CD4-positive, alpha-beta T cell treated with Interferon alpha-2 for 1 hour (primary cell): ENCODE measurements at regions not wholly inside any gene's neighbourhood (a gene's known extent, or its start where the extent isn't known, plus 50 kb on each side); places are given as distances from the start of the nearest gene placed in this dataset.
"Not testable (repeated sequence)": the region's sequence is repeated elsewhere in the genome, so short reads cannot be mapped to it uniquely, and the experiment has no call there.

Source experiments
- DNase-seq, 2 donors: peaks; one replicate each; pipeline ENCODE4 v3.0.0-alpha.2; 2020 to 2022

DNA sequence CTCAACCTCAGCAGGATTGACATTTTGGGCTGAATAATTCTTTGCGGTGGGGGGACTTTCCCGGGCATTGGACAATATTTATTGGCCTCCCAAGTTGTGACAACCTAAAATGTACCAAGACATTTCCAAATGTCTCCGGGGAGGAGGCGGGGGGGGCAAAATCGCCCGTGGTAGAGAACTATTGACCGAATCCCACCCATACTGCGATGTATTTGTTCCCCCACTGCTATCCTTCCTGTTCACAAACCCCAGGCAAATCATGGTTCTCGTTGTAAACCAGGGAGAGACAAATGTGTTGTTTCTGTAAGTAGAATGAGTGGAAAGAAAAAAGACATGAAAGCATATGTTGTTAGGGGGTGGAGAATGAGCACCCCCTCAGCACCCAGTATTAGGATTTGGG is 141.9 kb downstream of the PSAT1 start:
- DNase-seq: no peak

DNA sequence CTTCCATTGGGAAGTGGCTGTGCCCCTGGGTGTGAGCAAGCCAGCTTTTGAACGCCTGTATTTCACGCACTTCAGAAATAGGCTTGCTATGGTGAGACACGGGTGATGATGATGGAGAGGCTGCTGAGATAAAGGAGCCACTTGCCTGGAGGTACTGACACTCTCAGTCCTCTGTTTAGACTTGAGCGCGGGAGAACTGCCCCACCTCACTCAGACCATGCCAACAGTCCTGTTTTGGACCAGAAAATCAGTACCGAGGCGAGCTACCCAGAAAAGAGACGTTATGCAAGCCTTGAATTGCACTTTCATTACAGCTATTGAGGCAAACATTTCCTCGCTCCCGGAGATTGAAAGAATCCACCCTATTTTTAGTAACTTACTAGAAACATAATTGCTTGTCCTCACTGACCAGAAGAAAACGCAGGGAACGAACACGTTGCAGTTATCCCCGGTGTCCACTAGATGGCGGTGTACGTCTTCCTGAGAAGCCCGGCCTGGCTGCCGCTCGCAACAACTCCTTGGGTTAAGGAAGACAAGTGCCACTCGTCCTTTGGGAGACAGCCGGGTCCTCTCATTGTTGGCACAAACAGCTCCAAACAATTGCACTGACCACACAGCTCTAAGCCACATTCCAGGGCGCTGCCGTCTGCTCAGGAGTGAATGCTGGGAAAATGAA is 142.4 kb downstream of the PSAT1 start:
- peak; percentile 51 to 64 for DNase-seq

DNA sequence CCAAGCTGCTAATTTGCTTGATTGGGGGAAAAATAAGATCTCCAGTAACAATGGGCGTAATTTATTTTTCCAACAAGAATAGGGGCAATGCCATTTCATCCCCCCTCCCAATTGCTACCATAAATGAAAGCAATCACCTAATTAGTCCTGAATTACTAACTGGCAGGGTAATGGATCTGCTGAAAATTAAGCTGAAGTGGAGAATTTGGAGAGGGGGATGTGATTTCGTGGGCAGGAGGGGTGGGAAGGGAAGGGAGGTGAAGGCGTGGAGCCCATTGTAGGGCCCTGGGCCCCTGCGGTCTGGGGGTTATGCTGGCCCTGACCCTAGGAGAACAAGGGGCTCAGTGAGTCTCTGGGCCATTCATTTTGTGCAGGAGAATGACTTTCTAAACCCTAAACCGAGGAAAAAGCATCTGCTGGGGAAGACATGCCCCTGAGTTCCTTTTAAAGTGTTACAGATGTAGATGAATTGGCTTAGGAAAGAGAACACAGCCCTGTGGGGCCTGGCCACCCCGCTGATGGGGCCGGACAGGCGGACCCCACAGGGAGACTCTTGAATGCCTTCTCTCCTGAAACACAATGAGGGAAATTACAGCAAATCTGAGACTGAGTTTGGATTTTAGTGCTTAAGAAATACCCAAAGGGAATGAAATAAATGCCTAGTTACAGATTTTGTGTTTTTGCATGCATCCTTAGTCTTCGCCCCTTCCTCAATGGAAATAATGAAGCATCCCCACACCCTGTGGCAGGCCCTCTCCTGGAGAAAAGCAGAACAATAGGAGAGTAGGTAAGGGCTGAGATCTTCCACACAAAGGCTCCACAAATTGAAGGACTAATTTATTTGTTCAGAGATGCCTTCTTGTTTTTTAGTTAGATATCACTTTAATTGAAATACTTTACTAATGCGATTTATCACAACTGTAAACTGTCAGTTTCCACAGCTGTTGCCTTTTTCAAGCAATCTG is 143.2 kb downstream of the PSAT1 start:
- no peak for DNase-seq

DNA sequence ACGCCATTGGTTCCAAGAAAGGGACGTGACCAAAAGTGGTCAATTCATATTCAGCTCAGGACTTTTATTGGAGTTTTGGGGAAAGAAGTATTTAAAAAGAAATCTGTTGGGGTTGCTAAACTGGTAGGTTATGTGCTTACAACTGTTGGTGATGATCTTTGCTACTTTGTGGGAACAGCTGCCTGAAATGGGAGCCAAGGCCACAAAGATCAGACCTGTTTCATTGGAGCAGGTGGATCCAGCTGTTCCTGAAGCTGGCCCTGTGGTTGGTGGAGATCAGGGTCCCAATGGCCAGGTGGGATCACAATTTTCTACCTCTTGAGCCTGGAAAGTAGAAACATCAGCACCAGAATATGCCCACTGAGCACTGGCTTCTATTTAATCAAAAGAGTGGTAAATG is 144.5 kb downstream of the PSAT1 start:
- no peak for DNase-seq

DNA sequence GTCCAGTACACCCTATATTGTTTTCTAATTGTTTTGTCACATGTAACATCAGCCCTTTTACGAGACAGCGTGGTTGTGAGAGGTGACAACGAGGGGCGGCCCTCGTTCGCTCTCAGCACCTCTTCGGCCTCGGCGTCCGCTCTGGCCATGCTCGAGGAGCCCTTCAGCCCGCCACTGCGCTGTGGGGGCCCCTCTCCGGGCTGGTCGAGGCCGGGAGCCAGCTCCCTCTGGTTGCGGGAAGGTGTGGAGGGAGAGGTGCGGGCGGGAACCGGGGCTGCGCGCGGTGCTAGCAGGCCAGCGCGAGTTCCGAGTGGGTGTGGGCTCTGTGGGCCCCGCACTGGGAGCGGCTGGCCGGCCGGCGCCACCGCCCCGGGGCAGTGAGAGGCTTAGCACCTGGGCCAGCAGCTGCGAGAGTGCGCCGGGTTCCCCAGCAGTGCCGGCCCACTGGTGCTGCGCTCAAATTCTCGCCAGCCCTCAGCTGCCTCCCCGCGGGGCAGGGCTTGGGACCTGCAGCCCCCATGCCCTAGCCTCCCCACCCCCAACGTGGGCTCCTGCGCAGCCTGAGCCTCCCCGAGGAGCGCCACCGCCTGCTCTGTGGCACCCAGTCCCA is 145.0 kb downstream of the PSAT1 start:
- no peak for DNase-seq

DNA sequence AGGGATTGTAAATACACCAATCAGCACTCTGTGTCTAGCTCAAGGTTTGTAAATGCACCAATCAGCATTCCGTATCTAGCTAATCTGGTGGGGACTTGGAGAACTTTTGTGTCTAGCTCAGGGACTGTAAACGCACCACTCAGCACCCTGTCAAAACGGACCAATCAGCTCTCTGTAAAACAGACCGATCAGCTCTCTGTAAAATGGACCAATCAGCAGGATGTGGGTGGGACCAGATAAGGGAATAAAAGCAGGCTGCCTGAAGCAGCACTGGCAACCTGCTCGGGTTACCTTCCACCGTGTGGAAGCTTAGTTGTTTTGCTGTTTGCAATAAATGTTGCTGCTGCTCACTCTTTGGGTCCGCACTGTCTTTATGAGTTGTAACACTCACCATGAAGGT is 145.7 kb downstream of the PSAT1 start:
- not testable (repeated sequence) for DNase-seq

DNA sequence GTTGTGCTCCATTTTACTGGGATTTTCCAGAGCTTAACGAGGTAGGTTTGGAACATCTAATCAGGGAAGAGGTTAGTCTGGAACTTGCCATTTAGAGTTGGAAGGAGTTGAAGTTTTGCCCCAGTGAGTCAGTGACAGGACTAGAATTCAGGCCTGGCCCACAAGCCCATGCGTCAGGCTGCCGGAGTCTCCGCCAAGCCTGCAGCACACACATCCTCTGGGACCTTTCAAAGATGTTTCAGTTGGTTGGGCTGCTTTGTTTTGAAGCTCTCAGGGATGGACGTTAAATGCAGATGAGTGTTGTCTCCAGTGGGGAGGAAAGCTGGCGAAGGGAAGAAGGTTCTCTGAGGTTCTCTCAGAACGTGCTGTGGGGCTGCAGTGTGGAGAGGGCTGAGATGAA is 147.0 kb downstream of the PSAT1 start:
- no peak for DNase-seq

DNA sequence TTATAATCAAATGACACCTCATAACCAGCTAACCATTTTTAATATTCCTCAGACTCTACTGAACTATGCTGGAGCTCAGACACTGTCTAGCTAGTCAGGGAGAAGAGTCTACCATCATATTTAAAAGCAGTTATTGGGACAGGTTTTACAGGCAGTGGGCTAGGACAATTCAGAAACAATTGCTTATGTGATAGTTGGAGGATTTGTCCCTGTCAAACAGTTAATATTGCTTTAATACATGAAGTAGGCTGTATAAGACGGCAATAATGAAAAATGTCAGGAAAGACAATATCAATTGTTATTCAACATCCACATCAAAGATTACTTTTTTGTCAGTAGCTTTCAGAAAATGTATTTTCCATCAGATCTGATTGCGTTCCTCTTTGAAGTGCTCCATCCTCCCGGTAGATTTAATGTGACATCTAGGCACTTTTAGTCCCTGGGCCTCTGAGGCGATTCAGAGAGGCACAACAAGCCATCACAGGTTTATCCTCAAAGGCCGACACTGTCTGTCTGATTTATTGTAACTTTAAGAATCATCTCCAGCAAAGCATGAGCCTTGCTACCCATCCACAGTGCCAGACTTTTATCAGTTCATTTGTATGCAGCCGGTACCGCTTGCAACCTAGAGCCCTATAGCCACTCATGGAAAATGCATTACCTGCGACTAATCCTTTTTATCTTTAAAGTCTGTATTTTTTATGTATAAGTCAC is 152.2 kb downstream of the PSAT1 start:
- no peak for DNase-seq

DNA sequence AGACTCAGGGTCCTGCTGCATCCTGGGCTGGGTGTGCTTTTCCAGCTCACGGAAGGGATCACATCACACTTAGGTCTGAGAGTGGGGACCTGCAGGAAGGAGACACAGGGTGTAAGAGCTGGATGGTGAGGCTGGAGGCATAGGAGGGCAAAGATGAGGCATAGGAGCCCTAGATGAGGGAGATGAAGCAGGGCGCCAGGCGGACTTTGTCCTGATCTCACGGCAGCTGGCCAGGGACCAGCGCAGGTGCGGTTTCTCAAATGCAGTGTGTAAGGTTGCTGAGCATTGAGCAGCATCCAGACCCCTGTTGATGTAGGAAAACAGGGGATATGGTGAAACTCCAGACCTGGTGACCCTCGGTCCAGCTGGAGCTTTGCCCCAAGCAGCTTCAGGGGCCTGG is 156.5 kb downstream of the PSAT1 start:
- no peak for DNase-seq

DNA sequence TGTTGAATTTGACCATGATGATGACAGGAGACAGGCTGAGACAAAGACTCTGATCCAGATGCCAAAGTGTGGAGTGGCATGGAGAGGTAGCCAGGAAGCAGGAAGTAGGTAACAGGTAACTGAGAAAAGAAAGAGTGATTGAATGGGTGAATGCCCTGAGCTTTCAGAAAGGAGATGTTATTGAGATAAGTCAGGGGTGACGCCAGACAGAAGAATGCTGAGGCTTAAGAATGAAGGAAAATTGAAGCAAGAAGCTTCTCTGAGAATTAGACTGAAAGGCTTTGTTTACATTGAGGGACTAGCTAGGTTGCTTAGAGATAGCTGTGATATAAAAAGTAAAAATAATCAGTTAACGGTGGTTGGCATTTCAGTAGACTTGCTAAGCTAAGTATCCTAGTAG is 165.7 kb downstream of the PSAT1 start:
- DNase-seq: no peak

DNA sequence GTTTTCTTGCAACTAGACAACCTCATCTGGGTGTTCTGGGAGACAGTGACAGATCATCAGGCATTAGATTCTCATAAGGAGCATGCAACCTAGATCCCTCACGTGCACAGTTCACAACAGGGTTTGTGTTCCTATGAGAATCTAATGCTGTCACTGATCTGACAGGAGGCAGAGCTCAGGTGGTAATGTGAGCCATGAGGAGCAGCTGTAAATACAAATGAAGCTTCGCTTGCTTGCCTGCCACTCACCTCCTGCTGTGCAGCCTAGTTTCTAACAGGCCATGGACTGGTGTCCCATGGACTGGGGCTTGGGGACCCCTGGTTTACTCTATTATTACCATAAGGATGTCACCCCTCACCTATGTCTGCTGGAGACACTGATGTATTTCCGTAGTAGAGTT is 166.8 kb downstream of the PSAT1 start:
- no peak for DNase-seq

DNA sequence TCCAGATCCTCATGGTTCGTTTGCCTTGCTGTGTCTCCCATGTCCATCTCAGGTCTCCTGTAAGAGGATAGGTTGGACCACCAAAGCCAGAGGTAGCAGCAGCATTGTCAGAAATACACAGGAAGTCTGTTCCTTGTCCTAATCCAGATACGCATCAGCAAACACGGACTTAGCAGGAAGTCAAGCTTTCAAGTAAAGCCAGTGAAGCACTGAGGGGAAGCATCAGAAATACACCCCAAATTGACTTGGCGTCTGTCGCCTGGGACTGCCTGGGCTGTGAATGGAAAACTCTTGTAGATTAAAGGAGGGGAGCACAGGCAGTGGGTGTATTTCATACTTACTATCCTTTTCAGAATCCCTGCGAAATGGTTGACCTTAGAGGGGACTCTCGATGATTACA is 171.3 kb downstream of the PSAT1 start:
- DNase-seq: no peak

DNA sequence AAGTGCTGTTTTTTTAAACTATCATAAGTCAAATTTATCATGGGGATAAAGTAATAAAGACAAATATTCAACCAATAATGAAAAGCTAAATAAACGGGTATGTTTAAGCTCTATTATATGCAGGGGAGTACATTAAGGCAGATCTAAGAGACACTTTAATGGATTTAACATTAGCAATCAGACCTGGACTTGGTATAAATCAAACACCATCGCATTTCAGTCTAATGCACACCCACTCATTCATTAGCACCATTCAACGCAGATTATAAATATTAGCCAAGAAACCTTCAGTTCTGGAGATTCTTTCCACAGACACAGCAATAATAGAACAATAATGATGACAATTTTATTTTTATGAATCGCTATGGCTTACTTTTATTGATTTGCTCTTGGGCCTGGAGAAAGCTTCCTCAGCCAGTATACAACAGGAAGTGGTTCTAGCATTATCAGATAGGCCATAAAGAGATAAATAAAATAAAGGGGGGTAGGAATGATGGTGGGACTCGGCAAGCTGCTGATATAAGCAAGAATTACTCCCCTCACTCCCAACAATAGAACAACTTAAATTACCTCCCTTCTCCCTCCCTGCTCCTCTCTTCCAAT is 172.2 kb downstream of the PSAT1 start:
- no peak for DNase-seq

DNA sequence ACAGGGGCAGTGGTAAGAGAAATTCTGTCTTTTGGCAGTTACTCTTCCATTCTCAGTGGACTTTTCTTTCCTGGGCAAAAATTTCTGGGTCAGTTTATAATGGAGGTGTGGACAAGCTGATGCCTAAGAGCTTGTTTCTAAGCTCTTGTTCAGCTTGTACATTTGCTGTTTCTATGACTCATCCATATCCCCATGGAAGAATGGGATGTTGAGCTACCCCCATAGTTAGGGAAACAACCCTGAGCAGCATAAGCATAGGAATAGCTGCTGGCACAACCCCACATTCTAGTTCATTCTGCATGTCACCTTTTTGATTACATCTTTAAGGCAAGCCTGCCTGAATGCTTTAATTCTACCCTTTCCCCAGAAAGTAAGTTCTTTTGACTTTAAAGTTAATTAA is 173.3 kb downstream of the PSAT1 start:
- DNase-seq: no peak

DNA sequence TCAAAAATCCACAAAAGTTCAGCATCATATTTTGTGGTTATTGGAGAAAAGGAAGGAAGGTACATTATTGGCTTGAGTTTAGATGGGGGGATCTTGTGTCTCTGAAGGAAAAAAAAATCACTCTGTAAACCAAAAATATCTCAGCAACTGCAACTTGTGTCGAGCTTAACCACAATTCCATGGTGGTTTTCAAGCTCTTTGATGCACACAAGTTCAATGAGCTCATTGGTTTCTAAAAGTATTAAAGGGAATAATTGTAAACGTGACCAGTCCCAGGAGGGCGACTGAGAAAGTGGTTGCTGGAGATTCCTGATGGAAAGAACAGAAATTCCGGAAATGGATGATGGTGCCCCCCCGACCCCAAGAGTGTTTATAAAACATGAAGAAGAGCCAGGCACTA is 173.8 kb downstream of the PSAT1 start:
- DNase-seq: no peak

DNA sequence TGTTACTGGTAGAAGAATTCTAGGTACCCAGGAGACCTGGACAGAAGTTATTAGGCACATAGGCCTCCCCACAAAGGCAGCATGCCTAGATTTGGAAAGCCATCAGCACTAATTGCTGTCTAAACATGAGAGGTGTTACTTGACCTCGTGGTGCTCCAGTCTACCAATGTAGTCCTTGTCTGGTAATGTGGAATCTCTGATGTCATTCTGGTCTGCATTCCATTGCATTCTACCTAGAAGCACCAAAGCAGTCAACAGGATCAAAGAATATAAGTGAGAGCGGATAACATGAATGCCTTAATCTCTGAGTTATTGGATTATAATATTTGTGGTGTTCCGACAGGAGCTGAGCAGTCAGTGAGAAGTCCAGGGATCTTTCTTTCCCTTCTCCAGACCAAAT is 175.2 kb downstream of the PSAT1 start:
- DNase-seq: no peak

DNA sequence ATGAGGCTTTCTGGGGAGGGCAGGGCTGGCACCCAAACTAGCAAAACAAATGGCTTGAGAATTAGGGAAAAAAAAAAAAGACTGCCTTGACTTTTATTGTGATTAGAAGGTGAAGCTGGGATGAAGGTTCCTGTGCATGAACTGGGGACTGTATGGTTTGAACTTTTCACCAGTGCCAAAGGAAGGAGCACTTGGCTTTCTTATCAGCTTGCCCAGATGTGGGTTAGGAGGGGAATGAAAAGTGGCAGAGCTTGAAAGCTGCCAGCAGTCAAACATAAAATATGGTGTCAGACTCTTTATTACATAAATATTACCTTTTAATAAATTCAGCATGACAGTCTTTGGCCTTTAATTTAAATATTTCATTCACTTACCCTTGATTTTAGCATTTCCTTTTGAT is 182.5 kb downstream of the PSAT1 start:
- DNase-seq: no peak

DNA sequence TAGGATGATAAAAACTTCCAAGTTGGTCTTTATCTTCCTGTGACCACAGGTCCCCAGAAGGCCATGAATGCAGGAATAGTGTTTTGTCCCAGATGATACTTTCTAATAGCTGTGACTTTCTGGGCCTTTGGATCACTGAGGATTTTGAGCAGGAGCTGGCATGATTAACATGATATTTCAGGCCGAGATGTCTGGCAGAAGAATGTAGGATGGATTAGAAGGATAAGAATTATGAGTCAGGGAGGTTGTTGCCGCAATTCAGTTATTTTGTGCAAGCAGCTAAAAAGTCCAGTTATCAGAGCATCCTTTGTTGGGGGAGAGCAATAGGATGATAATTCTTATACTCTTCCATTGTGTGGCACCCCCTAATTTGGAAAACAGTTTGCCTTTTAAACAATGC is 189.7 kb downstream of the PSAT1 start:
- no peak for DNase-seq

DNA sequence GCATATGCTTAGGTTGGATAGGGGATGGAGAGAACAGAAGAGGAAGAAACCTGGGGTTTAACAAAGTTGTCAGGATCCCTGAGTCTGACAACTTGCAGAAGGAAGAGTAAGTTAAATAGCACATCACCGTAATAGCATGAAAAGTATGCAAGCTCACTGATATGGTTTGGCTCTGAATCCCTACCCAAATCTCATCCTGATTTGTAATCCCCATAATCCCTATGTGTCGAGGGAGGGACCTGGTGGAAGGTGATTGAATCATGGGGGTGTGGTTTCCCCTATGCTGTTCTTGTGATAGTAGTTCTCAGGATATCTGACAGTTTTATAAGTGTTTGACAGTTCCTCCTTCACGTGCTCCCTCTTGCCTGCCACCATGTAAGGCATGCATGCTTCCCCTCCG is 193.3 kb downstream of the PSAT1 start:
- no peak for DNase-seq

DNA sequence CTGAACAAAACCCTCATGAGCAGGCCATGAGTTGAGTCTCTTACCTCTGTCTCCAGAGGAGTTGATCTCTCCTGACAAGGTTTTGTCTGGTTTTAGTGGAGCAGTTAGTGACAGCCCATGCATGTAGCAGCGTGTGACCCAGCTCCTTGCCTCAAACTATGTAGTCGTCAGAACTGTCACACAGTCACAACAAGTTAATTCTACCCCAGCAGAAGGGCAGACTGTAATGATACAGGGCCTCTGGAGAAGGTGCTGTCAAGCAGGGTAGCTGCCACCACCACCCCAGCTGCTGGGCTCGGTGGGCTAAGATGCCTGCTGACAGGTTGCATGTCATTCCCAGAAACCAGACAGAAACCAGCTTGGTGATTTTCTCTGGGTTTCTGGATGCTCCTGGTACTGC is 194.5 kb downstream of the PSAT1 start:
- no peak for DNase-seq

DNA sequence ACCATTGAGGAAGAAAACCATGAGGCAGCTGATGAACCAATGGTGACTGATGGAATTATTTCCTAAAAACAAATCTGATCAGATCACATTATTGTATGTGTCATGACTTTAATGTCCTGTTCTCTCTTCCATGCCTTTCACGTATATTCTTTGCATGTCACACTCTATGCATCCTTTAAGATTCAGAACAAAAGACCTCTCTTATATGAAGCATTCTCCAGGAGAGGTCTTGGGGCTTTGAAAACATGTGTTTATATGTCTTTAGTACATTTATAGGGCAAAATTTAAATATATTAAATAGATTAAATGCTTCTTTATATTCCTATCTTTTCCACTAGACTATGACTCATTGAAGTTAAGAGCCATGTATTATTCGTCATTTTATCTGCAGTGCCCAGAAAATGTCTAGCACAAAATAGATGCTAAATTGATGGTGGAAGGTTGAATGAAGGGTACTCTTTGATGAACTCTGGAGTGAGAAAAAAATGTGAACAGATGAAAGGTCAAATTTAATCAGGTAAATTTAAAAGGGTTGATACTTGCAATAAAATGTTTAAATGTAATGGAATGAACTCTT is 196.3 kb downstream of the PSAT1 start:
- DNase-seq: no peak

DNA sequence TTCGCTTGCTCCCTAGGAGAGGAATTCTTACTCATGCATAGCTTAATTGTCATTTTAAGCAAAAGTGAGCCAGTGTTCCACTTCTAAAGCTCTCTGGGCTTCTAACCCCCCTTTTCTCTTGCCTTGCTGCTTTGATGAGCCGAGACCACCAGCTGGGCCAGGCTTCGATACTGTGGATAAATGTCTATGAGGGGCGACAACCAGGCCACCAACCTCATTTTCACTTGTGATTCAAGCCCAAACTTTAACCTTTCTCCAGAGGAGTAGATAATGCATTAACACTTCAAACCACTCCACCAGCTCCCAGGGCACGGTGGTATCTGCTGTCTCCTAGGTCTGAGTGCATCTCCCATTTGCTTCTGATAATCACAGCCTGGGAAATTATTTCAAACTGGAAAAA is 205.6 kb downstream of the PSAT1 start:
- no peak for DNase-seq

DNA sequence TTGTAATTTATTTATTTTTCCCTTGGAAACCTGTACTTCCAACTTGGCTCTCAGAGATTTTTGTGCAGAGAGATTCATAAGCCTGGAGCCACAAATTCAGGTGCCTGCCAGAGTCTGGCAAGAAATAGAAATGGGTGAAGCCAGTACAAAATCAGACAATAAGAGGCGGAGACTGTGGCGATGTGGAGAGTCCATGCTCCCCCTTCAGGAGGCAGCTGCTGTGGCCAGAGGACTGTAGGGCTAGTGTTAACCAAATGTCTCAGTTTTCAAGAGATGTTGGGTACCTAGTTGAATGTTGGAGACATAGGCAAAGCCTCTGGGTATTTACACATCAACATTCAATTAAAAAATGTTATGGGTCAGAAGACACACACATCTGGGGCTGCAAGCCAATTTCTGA is 208.6 kb downstream of the PSAT1 start:
- no peak for DNase-seq
